ENCODE measurements at regions not wholly inside any gene's neighbourhood (a gene's known extent, or its start where the extent isn't known, plus 50 kb on each side); places are given as distances from the start of the nearest gene placed in this dataset.

DNA sequence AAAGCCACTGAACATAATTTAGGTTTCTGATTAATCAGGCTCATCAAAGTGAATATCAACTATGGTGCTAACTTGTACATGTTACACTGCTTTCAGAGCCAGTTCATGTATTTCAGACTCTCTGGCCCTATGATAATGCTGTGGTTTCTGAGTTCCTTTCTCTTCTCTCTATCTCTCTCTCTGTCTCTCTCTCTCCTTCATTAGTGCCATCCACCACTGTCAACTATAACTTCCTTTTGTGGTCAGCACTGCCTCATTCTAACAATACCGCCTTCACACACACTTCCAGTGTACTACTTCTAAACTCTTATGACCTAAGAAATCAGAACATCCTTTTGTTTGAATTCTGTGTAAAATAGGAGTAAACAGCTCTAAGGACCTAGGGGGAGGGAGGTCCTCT lies 907.1 kb downstream of the RPA4 start:
- H3K4me3 ChIP-seq (ENCODE audit: control insufficient read depth, low read depth, low read length), result no peak overlapping the region
- TF ChIP-seq, protein P1, sequence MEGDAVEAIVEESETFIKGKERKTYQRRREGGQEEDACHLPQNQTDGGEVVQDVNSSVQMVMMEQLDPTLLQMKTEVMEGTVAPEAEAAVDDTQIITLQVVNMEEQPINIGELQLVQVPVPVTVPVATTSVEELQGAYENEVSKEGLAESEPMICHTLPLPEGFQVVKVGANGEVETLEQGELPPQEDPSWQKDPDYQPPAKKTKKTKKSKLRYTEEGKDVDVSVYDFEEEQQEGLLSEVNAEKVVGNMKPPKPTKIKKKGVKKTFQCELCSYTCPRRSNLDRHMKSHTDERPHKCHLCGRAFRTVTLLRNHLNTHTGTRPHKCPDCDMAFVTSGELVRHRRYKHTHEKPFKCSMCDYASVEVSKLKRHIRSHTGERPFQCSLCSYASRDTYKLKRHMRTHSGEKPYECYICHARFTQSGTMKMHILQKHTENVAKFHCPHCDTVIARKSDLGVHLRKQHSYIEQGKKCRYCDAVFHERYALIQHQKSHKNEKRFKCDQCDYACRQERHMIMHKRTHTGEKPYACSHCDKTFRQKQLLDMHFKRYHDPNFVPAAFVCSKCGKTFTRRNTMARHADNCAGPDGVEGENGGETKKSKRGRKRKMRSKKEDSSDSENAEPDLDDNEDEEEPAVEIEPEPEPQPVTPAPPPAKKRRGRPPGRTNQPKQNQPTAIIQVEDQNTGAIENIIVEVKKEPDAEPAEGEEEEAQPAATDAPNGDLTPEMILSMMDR (conservative IDR thresholded peaks at IDR 0.05; ENCODE audit: control insufficient read depth, insufficient read depth, low read depth, low read length), result no peak
- no peak for DNase-seq (ENCODE audit: low read depth)

DNA sequence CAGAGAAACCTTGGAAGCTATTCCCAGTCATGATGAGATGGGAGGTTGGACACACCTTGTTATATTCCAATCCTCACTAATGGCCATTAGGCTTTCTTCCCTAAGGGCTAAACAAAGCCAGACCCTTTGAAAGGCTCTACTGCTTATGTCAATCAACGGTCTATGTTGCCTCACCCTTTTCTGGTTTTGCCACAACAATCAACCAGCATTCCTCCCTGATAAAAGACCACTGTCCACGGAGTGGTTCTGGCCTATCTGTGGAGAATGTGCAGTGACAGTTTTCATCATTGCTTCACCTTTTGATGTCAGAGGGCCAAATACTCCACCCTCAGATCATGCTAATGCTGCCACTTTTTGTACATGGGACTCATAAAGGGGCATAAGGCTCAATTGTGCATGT lies 913.4 kb downstream of the RPA4 start:
- no peak for DNase-seq (ENCODE audit: low read depth)
- no peak overlapping the region for H3K4me3 ChIP-seq (ENCODE audit: control insufficient read depth, low read depth, low read length)
- TF ChIP-seq, protein P1 (conservative IDR thresholded peaks at IDR 0.05; ENCODE audit: control insufficient read depth, insufficient read depth, low read depth, low read length), result no peak

DNA sequence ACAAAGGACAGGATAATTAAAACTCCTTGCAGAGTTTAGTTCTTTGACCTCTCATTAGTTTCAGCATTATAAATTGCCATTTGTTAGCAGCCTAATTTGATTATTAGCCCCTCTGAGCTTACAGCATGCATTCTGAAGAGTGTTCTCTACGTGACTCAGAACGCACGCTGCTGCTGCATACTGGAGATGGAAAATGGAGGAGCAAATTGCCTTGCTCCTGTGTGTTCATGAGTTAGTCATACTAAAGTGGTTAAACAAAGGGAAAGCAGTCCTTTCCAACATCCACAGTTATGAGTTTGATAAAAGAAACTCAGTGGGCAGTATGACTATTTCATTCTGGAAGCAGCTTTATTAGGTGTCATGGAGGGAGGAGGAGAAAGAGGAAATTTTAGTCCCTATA lies 922.5 kb downstream of the RPA4 start:
- no peak overlapping the region for H3K4me3 ChIP-seq (ENCODE audit: control insufficient read depth, low read depth, low read length)
- DNase-seq (ENCODE audit: low read depth), result peak; percentile 24
- TF ChIP-seq, protein P1 (conservative IDR thresholded peaks at IDR 0.05; ENCODE audit: control insufficient read depth, insufficient read depth, low read depth, low read length), result no peak

DNA sequence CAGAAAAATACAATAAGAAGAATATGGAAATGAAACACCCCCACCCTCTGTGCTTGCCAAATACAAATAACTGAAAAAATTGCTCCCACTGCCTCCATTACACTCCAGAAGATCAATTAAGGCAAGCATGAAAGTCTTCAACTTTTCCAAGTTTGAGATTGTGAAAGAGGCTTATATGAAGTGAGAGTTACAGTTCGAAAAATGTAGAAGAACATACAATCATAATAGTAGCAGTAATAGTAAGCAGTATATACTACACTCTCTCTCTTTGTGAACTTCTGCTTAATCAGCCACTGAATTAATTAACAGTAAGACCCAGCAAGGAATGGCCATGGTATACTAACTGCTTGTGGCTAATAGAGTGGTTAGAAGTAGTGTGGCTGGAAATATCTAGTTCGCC lies 923.2 kb downstream of the RPA4 start:
- no peak for DNase-seq (ENCODE audit: low read depth)
- TF ChIP-seq, protein P1 (conservative IDR thresholded peaks at IDR 0.05; ENCODE audit: control insufficient read depth, insufficient read depth, low read depth, low read length), result no peak
- H3K4me3 ChIP-seq (ENCODE audit: control insufficient read depth, low read depth, low read length), result no peak overlapping the region

DNA sequence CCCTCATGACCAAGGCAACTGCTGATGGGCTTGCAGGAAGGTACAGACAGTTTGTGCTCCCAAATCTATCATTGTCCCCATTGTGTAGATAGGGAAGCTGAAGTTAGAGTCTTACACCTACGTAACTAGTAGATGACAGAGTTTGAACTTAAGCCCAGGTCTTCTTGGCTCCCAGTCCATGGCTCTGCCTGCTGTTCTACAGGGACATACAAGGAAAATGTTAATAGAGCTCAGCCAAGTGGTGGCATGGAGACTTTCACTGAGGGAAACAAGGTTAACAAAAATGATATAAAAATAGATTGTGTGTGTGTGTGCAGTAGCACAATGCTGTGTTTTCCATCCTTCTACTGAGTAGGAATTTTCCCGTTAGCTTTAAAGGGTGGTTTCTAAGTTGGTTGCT lies 936.5 kb downstream of the RPA4 start:
- TF ChIP-seq, protein P1 (conservative IDR thresholded peaks at IDR 0.05; ENCODE audit: control insufficient read depth, insufficient read depth, low read depth, low read length), result no peak
- DNase-seq (ENCODE audit: low read depth), result no peak
- no peak overlapping the region for H3K4me3 ChIP-seq (ENCODE audit: control insufficient read depth, low read depth, low read length)

DNA sequence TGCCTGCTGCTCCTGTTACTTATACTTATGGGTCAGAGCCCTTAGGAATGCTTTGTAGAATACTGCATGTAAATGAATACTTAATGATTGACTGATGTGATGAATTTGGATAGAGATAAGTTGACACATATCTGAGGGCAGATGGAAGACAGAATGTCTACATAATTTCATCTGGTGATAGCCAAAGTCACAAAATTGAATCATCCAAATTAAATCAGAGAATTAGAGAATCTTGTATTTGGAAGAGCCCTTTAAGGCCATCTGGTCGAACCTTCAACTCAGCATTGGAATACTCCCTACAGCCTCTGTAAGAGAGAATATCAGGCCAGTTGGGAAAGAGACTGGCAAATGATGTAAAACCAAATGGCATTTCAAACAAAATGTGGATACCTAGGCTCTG lies 944.8 kb downstream of the RPA4 start:
- DNase-seq (ENCODE audit: low read depth), result no peak
- TF ChIP-seq, protein P1 (conservative IDR thresholded peaks at IDR 0.05; ENCODE audit: control insufficient read depth, insufficient read depth, low read depth, low read length), result no peak
- no peak overlapping the region for H3K4me3 ChIP-seq (ENCODE audit: control insufficient read depth, low read depth, low read length)

DNA sequence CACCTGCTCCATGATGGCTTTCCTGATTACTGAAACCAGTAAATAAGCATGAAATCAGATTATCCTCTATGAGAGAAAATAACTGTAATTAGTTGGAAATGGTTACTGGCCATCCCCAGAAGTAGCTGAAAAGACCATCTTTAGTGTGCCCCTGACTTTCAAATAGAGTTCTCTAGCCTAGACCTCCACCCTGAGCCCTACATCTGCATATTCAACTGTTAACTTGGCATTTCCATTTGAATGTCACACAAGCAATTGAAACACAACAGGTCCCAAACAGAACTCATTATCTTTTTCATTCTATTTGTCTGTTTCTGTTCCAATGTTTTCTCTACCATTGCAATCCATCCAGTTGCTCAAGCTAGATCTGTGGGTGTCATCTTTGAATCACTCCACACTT lies 952.3 kb downstream of the RPA4 start:
- no peak for DNase-seq (ENCODE audit: low read depth)
- TF ChIP-seq, protein P1 (conservative IDR thresholded peaks at IDR 0.05; ENCODE audit: control insufficient read depth, insufficient read depth, low read depth, low read length), result no peak
- no peak overlapping the region for H3K4me3 ChIP-seq (ENCODE audit: control insufficient read depth, low read depth, low read length)
